ENCODE measurements at regions not wholly inside any gene's neighbourhood (a gene's known extent, or its start where the extent isn't known, plus 50 kb on each side); places are given as distances from the start of the nearest gene placed in this dataset.

DNA sequence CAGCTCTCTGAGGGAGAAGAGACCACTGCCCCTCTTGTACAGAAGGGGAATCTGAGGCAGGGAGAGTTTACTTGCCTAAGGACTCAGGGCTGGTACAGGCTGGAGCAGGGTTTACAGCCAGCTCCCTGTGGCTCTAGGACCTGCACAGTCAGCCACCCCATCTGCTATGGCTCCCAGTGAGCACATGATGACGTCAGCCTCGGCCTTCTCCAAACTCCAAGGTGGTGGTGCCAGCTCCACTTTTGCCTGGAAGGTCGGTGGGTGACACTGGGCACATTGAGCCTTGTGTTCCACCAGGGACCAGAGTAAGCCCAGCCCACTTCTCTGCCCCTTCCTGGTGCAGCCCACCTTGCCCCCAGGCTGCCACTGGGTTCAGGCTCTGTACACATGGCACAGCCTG, 202.2 kb downstream of the ENGASE start:
- POLR2A ChIA-PET = no interaction called here
- intact Hi-C loops (cut with micrococcal nuclease; ENCODE audit: unreplicated experiment) = no loop called here
- no peak overlapping the region for H3K4me3 ChIP-seq (ENCODE audit: low read depth, low read length)
- CTCF ChIA-PET = no interaction called here
- H3K27me3 ChIP-seq (replicated peaks; ENCODE audit: control insufficient read depth, insufficient read depth, low read length) = no peaks in the 10 kb centered on the region; the same call in 1 of the 2 replicates
- no peaks in the 10 kb centered on the region for H3K36me3 ChIP-seq (ENCODE audit: control insufficient read depth, insufficient read depth, low read length)
- Mint-ChIP-seq H3K9me3 (ENCODE audit: unreplicated experiment) (no peaks in the 10 kb centered on the region), H3K27me3 (ENCODE audit: insufficient read depth, unreplicated experiment) (peaks cover 25% of the 10 kb centered on the region), H3K4me1 (ENCODE audit: low read depth, unreplicated experiment) (no peaks in the 10 kb centered on the region), H3K27ac (ENCODE audit: unreplicated experiment) (no peak overlapping the region), H3K4me3 (ENCODE audit: unreplicated experiment) (no peak overlapping the region), H3K36me3 (ENCODE audit: insufficient read depth, unreplicated experiment) (no peaks in the 10 kb centered on the region)
- no peak for DNase-seq
- H3K9me3 ChIP-seq = no peaks in the 10 kb centered on the region
- H3K4me1 ChIP-seq = no peaks in the 10 kb centered on the region
- TF ChIP-seq, protein P1, sequence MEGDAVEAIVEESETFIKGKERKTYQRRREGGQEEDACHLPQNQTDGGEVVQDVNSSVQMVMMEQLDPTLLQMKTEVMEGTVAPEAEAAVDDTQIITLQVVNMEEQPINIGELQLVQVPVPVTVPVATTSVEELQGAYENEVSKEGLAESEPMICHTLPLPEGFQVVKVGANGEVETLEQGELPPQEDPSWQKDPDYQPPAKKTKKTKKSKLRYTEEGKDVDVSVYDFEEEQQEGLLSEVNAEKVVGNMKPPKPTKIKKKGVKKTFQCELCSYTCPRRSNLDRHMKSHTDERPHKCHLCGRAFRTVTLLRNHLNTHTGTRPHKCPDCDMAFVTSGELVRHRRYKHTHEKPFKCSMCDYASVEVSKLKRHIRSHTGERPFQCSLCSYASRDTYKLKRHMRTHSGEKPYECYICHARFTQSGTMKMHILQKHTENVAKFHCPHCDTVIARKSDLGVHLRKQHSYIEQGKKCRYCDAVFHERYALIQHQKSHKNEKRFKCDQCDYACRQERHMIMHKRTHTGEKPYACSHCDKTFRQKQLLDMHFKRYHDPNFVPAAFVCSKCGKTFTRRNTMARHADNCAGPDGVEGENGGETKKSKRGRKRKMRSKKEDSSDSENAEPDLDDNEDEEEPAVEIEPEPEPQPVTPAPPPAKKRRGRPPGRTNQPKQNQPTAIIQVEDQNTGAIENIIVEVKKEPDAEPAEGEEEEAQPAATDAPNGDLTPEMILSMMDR (IDR thresholded peaks at IDR 0.05; ENCODE audit: insufficient read depth in 1 of 2, low read depth in 1 of 2, low read length in 1 of 2, severe bottlenecking in 1 of 2, unreplicated experiment in 1 of 2) = no peak
- BruUV-seq (replicated peaks) = no TSS peak

DNA sequence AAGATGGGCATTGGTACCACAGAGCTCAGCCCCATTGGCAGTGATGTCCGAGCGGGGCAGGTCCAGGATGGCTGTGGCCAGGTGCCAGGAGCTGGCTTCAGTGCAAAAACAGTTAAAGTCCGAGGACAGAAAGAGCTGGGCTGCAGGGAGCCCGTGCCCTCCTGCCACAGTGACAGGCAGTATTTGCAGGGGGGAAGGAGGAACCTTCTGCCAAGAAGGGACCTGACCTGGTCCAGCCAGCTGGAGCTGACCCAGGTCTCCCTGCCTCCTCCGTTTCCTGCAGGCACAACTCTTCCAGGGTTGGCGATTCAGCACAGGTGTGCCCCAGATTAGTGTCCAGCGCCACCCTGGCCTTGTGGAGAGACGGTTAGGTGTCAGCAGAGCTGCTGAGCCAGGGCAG, 199.0 kb downstream of the ENGASE start:
- Histone ChIP-seq H3K9me3 (no peaks in the 10 kb centered on the region), H3K4me3 (ENCODE audit: low read depth, low read length) (no peak overlapping the region), H3K27me3 (replicated peaks; ENCODE audit: control insufficient read depth, insufficient read depth, low read length) (no peaks in the 10 kb centered on the region; the same call in none of the 2 replicates), H3K36me3 (ENCODE audit: control insufficient read depth, insufficient read depth, low read length) (no peaks in the 10 kb centered on the region), H3K4me1 (no peaks in the 10 kb centered on the region)
- DNase-seq = no peak
- no TSS peak for BruUV-seq (replicated peaks)
- CTCF ChIA-PET = interaction anchor here (0.6 to 1.1 kb wide), 2 partner anchors 99 to 118 kb away, joined by 3 read pairs; no protein-coding TSS in a partner anchor
- Mint-ChIP-seq H3K4me1 (ENCODE audit: low read depth, unreplicated experiment) (no peaks in the 10 kb centered on the region), H3K4me3 (ENCODE audit: unreplicated experiment) (no peak overlapping the region), H3K27me3 (ENCODE audit: insufficient read depth, unreplicated experiment) (peaks cover 38% of the 10 kb centered on the region), H3K9me3 (ENCODE audit: unreplicated experiment) (no peaks in the 10 kb centered on the region), H3K36me3 (ENCODE audit: insufficient read depth, unreplicated experiment) (no peaks in the 10 kb centered on the region), H3K27ac (ENCODE audit: unreplicated experiment) (no peak overlapping the region)
- intact Hi-C loops (cut with micrococcal nuclease; ENCODE audit: unreplicated experiment) = no loop called here
- TF ChIP-seq, protein P1 (IDR thresholded peaks at IDR 0.05; ENCODE audit: insufficient read depth in 1 of 2, low read depth in 1 of 2, low read length in 1 of 2, severe bottlenecking in 1 of 2, unreplicated experiment in 1 of 2) = no peak
- POLR2A ChIA-PET = no interaction called here

DNA sequence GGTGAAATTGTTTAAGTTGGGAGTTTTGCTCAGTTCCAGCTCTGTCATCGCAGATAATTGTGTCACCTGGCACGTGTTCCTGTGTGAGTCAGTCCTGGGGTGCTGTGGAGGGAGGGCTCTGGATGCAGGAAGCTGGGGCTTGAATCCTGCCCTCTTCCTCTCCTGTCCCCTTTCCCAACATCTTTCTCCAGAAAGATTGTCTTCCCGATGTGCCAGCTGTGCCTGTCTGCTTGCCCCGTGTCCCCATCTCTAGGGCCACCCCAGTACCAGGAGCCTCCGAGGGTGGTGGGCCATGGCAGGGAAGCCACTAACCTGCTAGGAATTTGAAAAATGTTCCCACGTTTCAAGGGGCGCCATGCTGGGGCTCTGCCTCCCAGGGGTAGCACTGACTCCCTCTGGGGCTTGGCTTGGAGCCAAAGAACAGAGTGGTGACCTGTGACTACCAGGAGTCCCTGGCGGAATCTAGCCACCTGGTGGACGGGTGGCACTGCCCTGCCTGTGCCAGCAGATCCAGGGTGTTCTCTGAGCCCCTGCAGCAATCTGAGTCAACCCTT, 198.1 kb downstream of the ENGASE start:
- CTCF ChIA-PET = no interaction called here
- intact Hi-C loops (cut with micrococcal nuclease; ENCODE audit: unreplicated experiment) = no loop called here
- no peak for DNase-seq
- Histone ChIP-seq H3K36me3 (ENCODE audit: control insufficient read depth, insufficient read depth, low read length) (no peaks in the 10 kb centered on the region), H3K9me3 (no peaks in the 10 kb centered on the region), H3K4me3 (ENCODE audit: low read depth, low read length) (no peak overlapping the region), H3K4me1 (no peaks in the 10 kb centered on the region), H3K27me3 (replicated peaks; ENCODE audit: control insufficient read depth, insufficient read depth, low read length) (no peaks in the 10 kb centered on the region; the same call in none of the 2 replicates)
- TF ChIP-seq, protein P1 (IDR thresholded peaks at IDR 0.05; ENCODE audit: insufficient read depth in 1 of 2, low read depth in 1 of 2, low read length in 1 of 2, severe bottlenecking in 1 of 2, unreplicated experiment in 1 of 2) = no peak
- Mint-ChIP-seq H3K27ac (ENCODE audit: unreplicated experiment) (no peak overlapping the region), H3K27me3 (ENCODE audit: insufficient read depth, unreplicated experiment) (peaks cover 47% of the 10 kb centered on the region), H3K4me3 (ENCODE audit: unreplicated experiment) (no peak overlapping the region), H3K36me3 (ENCODE audit: insufficient read depth, unreplicated experiment) (no peaks in the 10 kb centered on the region), H3K4me1 (ENCODE audit: low read depth, unreplicated experiment) (no peaks in the 10 kb centered on the region), H3K9me3 (ENCODE audit: unreplicated experiment) (no peaks in the 10 kb centered on the region)
- no TSS peak for BruUV-seq (replicated peaks)
- POLR2A ChIA-PET = no interaction called here

All from Caco-2 (cell line).